B cell (primary cell): ENCODE measurements at regions not wholly inside any gene's neighbourhood (a gene's known extent, or its start where the extent isn't known, plus 50 kb on each side); places are given as distances from the start of the nearest gene placed in this dataset.

ENCODE experiments used
- EZH2 ChIP-seq: IDR thresholded peaks from 2 replicates; pipeline ENCODE4 v1.6.1; 2012; ENCODE audit warnings: borderline replicate concordance, low read depth, mild to moderate bottlenecking, moderate library complexity, low read length; ENCODE audit not compliant: insufficient read depth, poor library complexity, severe bottlenecking
- TF ChIP-seq, protein P1 (sequence below): fragments of 200-600 bp; IDR thresholded peaks from one replicate; pipeline ENCODE4 v1.8.0; 2022; ENCODE audit warnings: antibody characterized with exemption, mild to moderate bottlenecking

DNA sequence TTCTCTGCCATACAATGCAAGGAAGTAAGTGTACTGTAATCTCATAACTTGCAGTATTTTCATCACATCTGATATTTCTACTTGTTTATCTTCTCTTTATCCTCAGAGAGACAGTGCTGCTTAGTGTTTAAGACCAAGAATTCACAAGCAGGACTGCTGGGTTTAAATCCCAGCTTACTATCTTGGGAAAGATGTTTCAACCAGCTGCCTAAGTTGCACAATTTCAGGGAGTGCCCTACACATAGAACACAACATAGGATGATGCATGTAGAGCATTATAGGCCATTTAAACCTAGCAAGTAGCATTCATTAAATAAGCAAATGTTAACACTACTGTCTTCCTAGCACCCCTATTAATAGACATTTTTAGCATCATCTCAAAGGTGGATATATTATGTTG lies 205.2 kb upstream of the CEP162 start:
- TF ChIP-seq, protein P1, sequence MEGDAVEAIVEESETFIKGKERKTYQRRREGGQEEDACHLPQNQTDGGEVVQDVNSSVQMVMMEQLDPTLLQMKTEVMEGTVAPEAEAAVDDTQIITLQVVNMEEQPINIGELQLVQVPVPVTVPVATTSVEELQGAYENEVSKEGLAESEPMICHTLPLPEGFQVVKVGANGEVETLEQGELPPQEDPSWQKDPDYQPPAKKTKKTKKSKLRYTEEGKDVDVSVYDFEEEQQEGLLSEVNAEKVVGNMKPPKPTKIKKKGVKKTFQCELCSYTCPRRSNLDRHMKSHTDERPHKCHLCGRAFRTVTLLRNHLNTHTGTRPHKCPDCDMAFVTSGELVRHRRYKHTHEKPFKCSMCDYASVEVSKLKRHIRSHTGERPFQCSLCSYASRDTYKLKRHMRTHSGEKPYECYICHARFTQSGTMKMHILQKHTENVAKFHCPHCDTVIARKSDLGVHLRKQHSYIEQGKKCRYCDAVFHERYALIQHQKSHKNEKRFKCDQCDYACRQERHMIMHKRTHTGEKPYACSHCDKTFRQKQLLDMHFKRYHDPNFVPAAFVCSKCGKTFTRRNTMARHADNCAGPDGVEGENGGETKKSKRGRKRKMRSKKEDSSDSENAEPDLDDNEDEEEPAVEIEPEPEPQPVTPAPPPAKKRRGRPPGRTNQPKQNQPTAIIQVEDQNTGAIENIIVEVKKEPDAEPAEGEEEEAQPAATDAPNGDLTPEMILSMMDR = no peak
- no peak for TF ChIP-seq EZH2
